Endodermal cell (in vitro differentiated cells): ENCODE measurements at regions not wholly inside any gene's neighbourhood (a gene's known extent, or its start where the extent isn't known, plus 50 kb on each side); places are given as distances from the start of the nearest gene placed in this dataset.

Experiments used
- DNase-seq: peaks from one replicate; pipeline ENCODE4 v3.0.0-alpha.2; 2017
- H3K27ac ChIP-seq: 2 replicates; pipeline ENCODE4 v1.5.1; 2013; ENCODE audit warnings: mild to moderate bottlenecking, low read depth, low read length, moderate library complexity
- H3K27me3 ChIP-seq: 2 replicates; pipeline ENCODE4 v1.6.1; 2013; ENCODE audit warnings: mild to moderate bottlenecking, low read length, moderate library complexity; ENCODE audit not compliant: insufficient read depth, control insufficient read depth, poor library complexity, severe bottlenecking
- H3K36me3 ChIP-seq: 2 replicates; pipeline ENCODE4 v1.7.0; 2013; ENCODE audit warnings: mild to moderate bottlenecking, low read length, moderate library complexity; ENCODE audit not compliant: control insufficient read depth, insufficient read depth
- H3K4me1 ChIP-seq: one replicate; pipeline ENCODE4 v1.7.0; 2013; ENCODE audit warnings: low read length; ENCODE audit not compliant: control insufficient read depth, insufficient read depth
- H3K4me3 ChIP-seq: 2 replicates; pipeline ENCODE4 v1.5.1; 2013; ENCODE audit warnings: mild to moderate bottlenecking, low read length, moderate library complexity
- H3K9ac ChIP-seq: 2 replicates; pipeline ENCODE4 v1.6.1; 2013; ENCODE audit warnings: mild to moderate bottlenecking, low read length, moderate library complexity; ENCODE audit not compliant: poor library complexity, severe bottlenecking; ENCODE audit errors: extremely low read depth
- H3K9me3 ChIP-seq: 2 replicates; pipeline ENCODE4 v1.6.1; 2013; ENCODE audit warnings: mild to moderate bottlenecking, low read length, moderate library complexity; ENCODE audit not compliant: control insufficient read depth
- H3K27ac Mint-ChIP-seq: 2 replicates; pipeline ENCODE4 v1.8.0; 2020; ENCODE audit warnings: mixed read lengths
- H3K27me3 Mint-ChIP-seq: 2 replicates; pipeline ENCODE4 v1.8.0; 2021; ENCODE audit warnings: mild to moderate bottlenecking, mixed read lengths; ENCODE audit not compliant: insufficient read depth
- H3K36me3 Mint-ChIP-seq: 2 replicates; pipeline ENCODE4 v1.8.0; 2020; ENCODE audit warnings: low read depth, mixed read lengths
- H3K4me1 Mint-ChIP-seq: 2 replicates; pipeline ENCODE4 v1.8.0; 2020; ENCODE audit warnings: mixed read lengths
- H3K4me3 Mint-ChIP-seq: 2 replicates; pipeline ENCODE4 v1.8.0; 2020; ENCODE audit warnings: mild to moderate bottlenecking, moderate library complexity, mixed read lengths
- H3K9me3 Mint-ChIP-seq: 2 replicates; pipeline ENCODE4 v1.8.0; 2020; ENCODE audit warnings: mild to moderate bottlenecking, mixed read lengths
- CTCF ChIP-seq: fragments of 200-600 bp; sonication (generic); conservative IDR thresholded peaks from 2 replicates; pipeline ENCODE4 v1.5.0; 2021; ENCODE audit warnings: antibody characterized with exemption, mild to moderate bottlenecking
- WGBS, 2 experiments: methylation state at CpG; one replicate each; pipeline versions ENCODE4 v1.1.5 to v1.1.7; 2013; ENCODE audit warnings: missing lambda C conversion rate in 2 of 2, mixed read lengths in 1 of 2; ENCODE audit not compliant: insufficient coverage in 1 of 2, insufficient read length in 1 of 2; 5-methylcytosine and 5-hydroxymethylcytosine counted together

GRCh38 chr4:65023081-65023480 is 613.8 kb upstream of the TECRL start:
- DNase-seq = no peak
- H3K27ac ChIP-seq = no peak overlapping the region
- Mint-ChIP-seq H3K27me3 (no peaks in the 10 kb centered on the region), H3K9me3 (peaks cover 22% of the 10 kb centered on the region), H3K36me3 (no peaks in the 10 kb centered on the region), H3K27ac (no peak overlapping the region), H3K4me1 (no peaks in the 10 kb centered on the region), H3K4me3 (no peak overlapping the region)
- H3K9me3 ChIP-seq = peaks cover 30% of the 10 kb centered on the region
- peaks cover 11% of the 10 kb centered on the region for H3K27me3 ChIP-seq
- H3K4me3 ChIP-seq = no peak overlapping the region
- WGBS, 2 experiments = 80 to 91% methylated on average over 1 to 5 of the region's 6 CpGs
- no peaks in the 10 kb centered on the region for H3K4me1 ChIP-seq
- H3K9ac ChIP-seq = no peak overlapping the region
- TF ChIP-seq CTCF = no peak
- no peaks in the 10 kb centered on the region for H3K36me3 ChIP-seq

GRCh38 chr4:65021737-65022136 is 612.5 kb upstream of the TECRL start:
- Mint-ChIP-seq H3K4me1 (no peaks in the 10 kb centered on the region), H3K9me3 (peaks cover 18% of the 10 kb centered on the region), H3K27ac (no peak overlapping the region), H3K36me3 (no peaks in the 10 kb centered on the region), H3K27me3 (no peaks in the 10 kb centered on the region), H3K4me3 (no peak overlapping the region)
- Histone ChIP-seq H3K4me3 (peak overlapping the region; percentile 72), H3K9ac (no peak overlapping the region), H3K9me3 (peaks cover 30% of the 10 kb centered on the region), H3K27ac (no peak overlapping the region), H3K36me3 (no peaks in the 10 kb centered on the region), H3K4me1 (no peaks in the 10 kb centered on the region), H3K27me3 (peaks cover 23% of the 10 kb centered on the region)
- no peak for DNase-seq
- TF ChIP-seq CTCF = no peak

- H3K27me3 Mint-ChIP-seq = no peaks in the 10 kb centered on the region
- WGBS, 2 experiments = 91 to 100% methylated on average over 2 of the region's 2 CpGs
- Histone ChIP-seq H3K9ac (no peak overlapping the region), H3K27ac (no peak overlapping the region), H3K9me3 (peaks cover 30% of the 10 kb centered on the region), H3K4me1 (no peaks in the 10 kb centered on the region), H3K36me3 (no peaks in the 10 kb centered on the region), H3K27me3 (peaks cover 23% of the 10 kb centered on the region), H3K4me3 (peak overlapping the region; percentile 72)
- H3K9me3 Mint-ChIP-seq = peaks cover 15% of the 10 kb centered on the region
- no peak overlapping the region for H3K4me3 Mint-ChIP-seq
- no peak for DNase-seq
- H3K27ac Mint-ChIP-seq = no peak overlapping the region
- no peaks in the 10 kb centered on the region for H3K4me1 Mint-ChIP-seq
- no peaks in the 10 kb centered on the region for H3K36me3 Mint-ChIP-seq
- TF ChIP-seq CTCF = no peak
These were observed 611.9 kb upstream of the TECRL start for GRCh38 chr4:65021149-65021548.
